22Rv1 (cell line): ENCODE measurements at regions not wholly inside any gene's neighbourhood (a gene's known extent, or its start where the extent isn't known, plus 50 kb on each side); places are given as distances from the start of the nearest gene placed in this dataset.
A peak's percentile ranks its signal among the peaks of the same experiment; 100 is the strongest.

Experiments
- H3K27ac ChIP-seq: fragments of 450-650 bp; 2 replicates; pipeline ENCODE4 v1.5.1; 2017
- ZFX ChIP-seq: fragments of 450-650 bp; IDR thresholded peaks from 2 replicates; pipeline ENCODE4 v1.6.1; 2017; ENCODE audit warnings: antibody characterized with exemption, borderline replicate concordance
- TF ChIP-seq, protein P1 (sequence below): fragments of 450-650 bp; IDR thresholded peaks from 2 replicates; pipeline ENCODE4 v1.5.1; 2017; ENCODE audit warnings: mild to moderate bottlenecking

DNA sequence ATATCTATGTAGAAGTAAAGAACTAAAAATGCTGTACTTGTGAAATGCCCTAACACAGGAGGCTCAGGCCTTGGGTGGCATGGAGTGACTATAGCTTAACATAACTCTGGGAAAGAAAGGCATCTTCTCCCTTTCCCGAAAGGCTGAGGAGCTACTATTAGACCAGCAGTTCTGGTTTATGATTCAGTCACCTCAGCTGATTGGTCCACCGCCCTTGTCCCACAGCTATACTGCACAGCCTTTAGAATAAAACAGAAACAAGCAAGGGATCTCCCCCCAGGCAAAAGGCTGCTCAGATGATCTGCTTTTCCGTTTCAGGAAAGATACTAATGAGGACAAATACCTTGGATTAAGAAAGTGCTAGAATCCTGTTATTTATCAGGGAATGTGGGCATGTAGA, 171.3 kb downstream of the SNCA start:
- H3K27ac ChIP-seq: no peak overlapping the region
- no peak for TF ChIP-seq ZFX
- TF ChIP-seq, protein P1, sequence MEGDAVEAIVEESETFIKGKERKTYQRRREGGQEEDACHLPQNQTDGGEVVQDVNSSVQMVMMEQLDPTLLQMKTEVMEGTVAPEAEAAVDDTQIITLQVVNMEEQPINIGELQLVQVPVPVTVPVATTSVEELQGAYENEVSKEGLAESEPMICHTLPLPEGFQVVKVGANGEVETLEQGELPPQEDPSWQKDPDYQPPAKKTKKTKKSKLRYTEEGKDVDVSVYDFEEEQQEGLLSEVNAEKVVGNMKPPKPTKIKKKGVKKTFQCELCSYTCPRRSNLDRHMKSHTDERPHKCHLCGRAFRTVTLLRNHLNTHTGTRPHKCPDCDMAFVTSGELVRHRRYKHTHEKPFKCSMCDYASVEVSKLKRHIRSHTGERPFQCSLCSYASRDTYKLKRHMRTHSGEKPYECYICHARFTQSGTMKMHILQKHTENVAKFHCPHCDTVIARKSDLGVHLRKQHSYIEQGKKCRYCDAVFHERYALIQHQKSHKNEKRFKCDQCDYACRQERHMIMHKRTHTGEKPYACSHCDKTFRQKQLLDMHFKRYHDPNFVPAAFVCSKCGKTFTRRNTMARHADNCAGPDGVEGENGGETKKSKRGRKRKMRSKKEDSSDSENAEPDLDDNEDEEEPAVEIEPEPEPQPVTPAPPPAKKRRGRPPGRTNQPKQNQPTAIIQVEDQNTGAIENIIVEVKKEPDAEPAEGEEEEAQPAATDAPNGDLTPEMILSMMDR: no peak

GRCh38 chr4:89664521-89664920, 172.4 kb downstream of the SNCA start:
- no peak overlapping the region for H3K27ac ChIP-seq
- TF ChIP-seq ZFX: no peak
- TF ChIP-seq, protein P1: no peak

- no peak for TF ChIP-seq ZFX
- TF ChIP-seq, protein P1: no peak
- H3K27ac ChIP-seq: no peak overlapping the region
Measured at GRCh38 chr4:89661173-89661899, 175.6 kb downstream of the SNCA start.

DNA sequence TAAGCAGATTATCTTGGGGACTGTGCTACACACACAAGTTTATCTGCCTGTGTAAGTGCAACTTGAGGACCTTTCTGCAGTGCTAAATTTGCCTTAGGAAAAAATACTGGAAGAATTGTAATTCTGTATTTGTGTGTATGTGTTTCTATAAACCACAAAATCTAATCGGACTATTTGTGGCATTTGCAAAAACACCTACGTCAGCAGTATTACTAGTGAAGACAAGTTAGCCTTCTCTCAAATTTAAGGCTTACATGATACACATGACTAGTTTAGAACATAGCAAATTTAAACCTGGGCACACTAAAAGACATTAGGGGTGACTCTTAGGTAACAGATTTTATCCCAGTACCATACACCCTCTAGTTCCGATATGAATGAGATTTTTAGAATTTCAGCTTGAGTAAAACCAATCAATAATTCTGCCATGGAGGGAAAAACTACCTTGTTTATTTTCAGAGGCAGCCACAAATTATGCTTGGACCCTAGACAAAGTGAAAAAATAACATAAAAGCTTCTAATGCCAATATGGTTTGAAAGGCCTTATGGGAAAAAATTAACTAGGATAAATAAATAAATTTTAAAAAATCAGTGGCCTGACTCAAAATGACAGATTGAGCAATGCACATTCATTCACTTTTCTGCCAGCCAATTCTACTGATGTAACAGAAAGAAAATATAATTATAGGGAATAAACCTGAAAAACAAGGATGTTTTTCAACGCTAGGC, 176.4 kb downstream of the SNCA start:
- TF ChIP-seq, protein P1: no peak
- TF ChIP-seq ZFX: no peak

GRCh38 chr4:89658701-89659024, 178.3 kb downstream of the SNCA start:
- no peak overlapping the region for H3K27ac ChIP-seq
- TF ChIP-seq ZFX: no peak
- TF ChIP-seq, protein P1: no peak

More for the DNA sequence above, 176.4 kb downstream of the SNCA start:
- H3K27ac ChIP-seq: no peak overlapping the region

- H3K27ac ChIP-seq: no peak overlapping the region
- TF ChIP-seq ZFX: no peak
- TF ChIP-seq, protein P1: peak; percentile 51
Measured at GRCh38 chr4:89657931-89658700, 178.8 kb downstream of the SNCA start.
